ENCODE measurements at regions not wholly inside any gene's neighbourhood (a gene's known extent, or its start where the extent isn't known, plus 50 kb on each side); places are given as distances from the start of the nearest gene placed in this dataset.

- Histone ChIP-seq H2AFZ (ENCODE audit: low read depth, low read length, poor library complexity, severe bottlenecking) (no peak overlapping the region), H3K4me2 (ENCODE audit: low read length) (no peak overlapping the region), H3K27ac (ENCODE audit: low read depth, low read length) (no peak overlapping the region), H3K27me3 (ENCODE audit: insufficient read depth, low read length) (no peaks in the 10 kb centered on the region), H4K20me1 (ENCODE audit: insufficient read depth) (no peaks in the 10 kb centered on the region), H3K9me2 (ENCODE audit: insufficient read depth) (no peaks in the 10 kb centered on the region), H3K36me3 (ENCODE audit: control insufficient read depth in 1 of 2, insufficient read depth in 2 of 2, low read length in 2 of 2) (no peaks in the 10 kb centered on the region), H3K4me1 (ENCODE audit: control insufficient read depth in 1 of 2, insufficient read depth in 2 of 2, low read length in 2 of 2) (no peaks in the 10 kb centered on the region), H3K4me3 (replicated peaks in 1 of 2; ENCODE audit: low read depth in 1 of 2, low read length in 2 of 2) (no peak overlapping the region), H3K9ac (ENCODE audit: low read length) (no peak overlapping the region), H3K79me2 (ENCODE audit: insufficient read depth, low read length) (no peaks in the 10 kb centered on the region), H3K9me3 (ENCODE audit: control insufficient read depth in 1 of 2, insufficient read depth in 1 of 2, low read depth in 1 of 2, low read length in 2 of 2) (peaks cover 9 to 28% of the 10 kb centered on the region in 2 experiments; a peak in 2 of 4 replicates)
- no TSS peak for BruUV-seq (replicated peaks)
- no peak for ATAC-seq
- TF ChIP-seq ZNF274 (IDR thresholded peaks at IDR 0.05; ENCODE audit: low read depth, low read length) (no peak), MAX (IDR thresholded peaks at IDR 0.05) (no peak), ATF3 (IDR thresholded peaks at IDR 0.05) (no peak), EZH2 (IDR thresholded peaks at IDR 0.05) (no peak), SP1 (IDR thresholded peaks at IDR 0.05; ENCODE audit: low read depth) (no peak), POLR2AphosphoS5 (IDR thresholded peaks at IDR 0.05; ENCODE audit: low read depth, low read length) (no peak), TCF7L2 (IDR thresholded peaks at IDR 0.05; ENCODE audit: borderline replicate concordance, extremely low read depth, insufficient read depth, insufficient read length) (no peak), JUND (IDR thresholded peaks at IDR 0.05) (no peak), SRF (IDR thresholded peaks at IDR 0.05; ENCODE audit: low read depth) (no peak), CEBPB (IDR thresholded peaks at IDR 0.05; ENCODE audit: low read depth) (no peak), CBX3 (IDR thresholded peaks at IDR 0.05; ENCODE audit: low read depth) (no peak), FOSL1 (IDR thresholded peaks at IDR 0.05; ENCODE audit: low read depth) (no peak), POLR2A (IDR thresholded peaks at IDR 0.05; ENCODE audit: borderline replicate concordance, extremely low read depth, insufficient read depth, insufficient read length) (no peak)
- POLR2A ChIA-PET, result no interaction called here
- CTCF ChIA-PET, result no interaction called here
- intact Hi-C loops (cut with micrococcal nuclease), result no loop called here
- DNase-seq (ENCODE audit: low read depth, low spot score), result no peak
- RAD21 ChIA-PET (ENCODE audit: low non-redundant PET in 1 of 2, low total read pairs in 2 of 2, uncharacterized antibody in 2 of 2, unreplicated experiment in 2 of 2), result no interaction called here
Observed at GRCh38 chr12:24287963-24288362, 338.5 kb upstream of the SOX5 start.

- Histone ChIP-seq H3K4me2 (ENCODE audit: low read length) (no peak overlapping the region), H3K9me2 (ENCODE audit: insufficient read depth) (no peaks in the 10 kb centered on the region), H4K20me1 (ENCODE audit: insufficient read depth) (no peaks in the 10 kb centered on the region), H2AFZ (ENCODE audit: low read depth, low read length, poor library complexity, severe bottlenecking) (no peak overlapping the region), H3K9ac (ENCODE audit: low read length) (no peak overlapping the region), H3K79me2 (ENCODE audit: insufficient read depth, low read length) (no peaks in the 10 kb centered on the region), H3K36me3 (ENCODE audit: control insufficient read depth in 1 of 2, insufficient read depth in 2 of 2, low read length in 2 of 2) (no peaks in the 10 kb centered on the region), H3K4me3 (replicated peaks in 1 of 2; ENCODE audit: low read depth in 1 of 2, low read length in 2 of 2) (no peak overlapping the region), H3K27ac (ENCODE audit: low read depth, low read length) (no peak overlapping the region), H3K27me3 (ENCODE audit: insufficient read depth, low read length) (no peaks in the 10 kb centered on the region), H3K4me1 (ENCODE audit: control insufficient read depth in 1 of 2, insufficient read depth in 2 of 2, low read length in 2 of 2) (no peaks in the 10 kb centered on the region), H3K9me3 (ENCODE audit: control insufficient read depth in 1 of 2, insufficient read depth in 1 of 2, low read depth in 1 of 2, low read length in 2 of 2) (peaks cover 9 to 23% of the 10 kb centered on the region in 2 experiments; a peak in 2 of 4 replicates)
- DNase-seq (ENCODE audit: low read depth, low spot score) (no peak), ATAC-seq (no peak)
- RAD21 ChIA-PET (ENCODE audit: low non-redundant PET in 1 of 2, low total read pairs in 2 of 2, uncharacterized antibody in 2 of 2, unreplicated experiment in 2 of 2), result no interaction called here
- CTCF ChIA-PET, result no interaction called here
- POLR2A ChIA-PET, result no interaction called here
- intact Hi-C loops (cut with micrococcal nuclease), result no loop called here
- BruUV-seq (replicated peaks), result no TSS peak
- TF ChIP-seq CBX3 (IDR thresholded peaks at IDR 0.05; ENCODE audit: low read depth), result no peak
- TF ChIP-seq FOSL1 (IDR thresholded peaks at IDR 0.05; ENCODE audit: low read depth), result no peak
- TF ChIP-seq ATF3 (IDR thresholded peaks at IDR 0.05), result no peak
- no peak for TF ChIP-seq SIN3A (IDR thresholded peaks at IDR 0.05; ENCODE audit: low read depth)
- TF ChIP-seq SRF (IDR thresholded peaks at IDR 0.05; ENCODE audit: low read depth), result no peak
- no peak for TF ChIP-seq CEBPB (IDR thresholded peaks at IDR 0.05; ENCODE audit: low read depth)
- TF ChIP-seq ZNF274 (IDR thresholded peaks at IDR 0.05; ENCODE audit: low read depth, low read length), result no peak
- no peak for TF ChIP-seq ZBTB33 (IDR thresholded peaks at IDR 0.05; ENCODE audit: extremely low read depth, insufficient replicate concordance, low read length)
- TF ChIP-seq ZFX (IDR thresholded peaks at IDR 0.05), result no peak
- no peak for TF ChIP-seq EGR1 (IDR thresholded peaks at IDR 0.05; ENCODE audit: low read depth)
- no peak for TF ChIP-seq SP1 (IDR thresholded peaks at IDR 0.05; ENCODE audit: low read depth)
- no peak for TF ChIP-seq RAD21 (IDR thresholded peaks at IDR 0.05; ENCODE audit: low read depth)
- TF ChIP-seq YY1 (IDR thresholded peaks at IDR 0.05; ENCODE audit: extremely low read depth, insufficient replicate concordance, low read depth, low read length), result no peak
- TF ChIP-seq JUND (IDR thresholded peaks at IDR 0.05), result no peak
Observed at GRCh38 chr12:24285448-24285847, 336.0 kb upstream of the SOX5 start.

Data from HCT116 (cell line).